ENCODE measurements at regions not wholly inside any gene's neighbourhood (a gene's known extent, or its start where the extent isn't known, plus 50 kb on each side); places are given as distances from the start of the nearest gene placed in this dataset.

DNA sequence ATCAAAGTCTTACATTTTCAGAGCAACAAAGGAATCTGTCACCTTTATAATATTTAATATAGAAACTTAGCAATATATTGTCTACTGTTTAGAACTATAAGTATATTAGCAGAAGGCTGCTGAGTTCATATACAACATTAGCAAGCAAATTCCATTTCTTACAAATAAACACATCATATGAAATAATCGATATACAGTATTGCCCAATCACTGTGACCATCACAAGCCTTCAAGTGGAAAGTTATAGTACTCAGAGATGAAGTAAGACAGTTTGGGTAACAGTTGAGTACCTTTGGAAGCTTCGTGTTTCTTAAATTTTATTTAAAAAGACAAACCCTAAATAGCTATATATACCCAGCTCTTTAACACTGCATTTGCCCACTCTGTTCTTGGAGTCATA lies 135.2 kb upstream of the IRX1 start:
- TF ChIP-seq POLR2A (IDR thresholded peaks at IDR 0.05) (no peak), POLR2AphosphoS5 (IDR thresholded peaks at IDR 0.05) (no peak)
- TF ChIP-seq, protein P1, sequence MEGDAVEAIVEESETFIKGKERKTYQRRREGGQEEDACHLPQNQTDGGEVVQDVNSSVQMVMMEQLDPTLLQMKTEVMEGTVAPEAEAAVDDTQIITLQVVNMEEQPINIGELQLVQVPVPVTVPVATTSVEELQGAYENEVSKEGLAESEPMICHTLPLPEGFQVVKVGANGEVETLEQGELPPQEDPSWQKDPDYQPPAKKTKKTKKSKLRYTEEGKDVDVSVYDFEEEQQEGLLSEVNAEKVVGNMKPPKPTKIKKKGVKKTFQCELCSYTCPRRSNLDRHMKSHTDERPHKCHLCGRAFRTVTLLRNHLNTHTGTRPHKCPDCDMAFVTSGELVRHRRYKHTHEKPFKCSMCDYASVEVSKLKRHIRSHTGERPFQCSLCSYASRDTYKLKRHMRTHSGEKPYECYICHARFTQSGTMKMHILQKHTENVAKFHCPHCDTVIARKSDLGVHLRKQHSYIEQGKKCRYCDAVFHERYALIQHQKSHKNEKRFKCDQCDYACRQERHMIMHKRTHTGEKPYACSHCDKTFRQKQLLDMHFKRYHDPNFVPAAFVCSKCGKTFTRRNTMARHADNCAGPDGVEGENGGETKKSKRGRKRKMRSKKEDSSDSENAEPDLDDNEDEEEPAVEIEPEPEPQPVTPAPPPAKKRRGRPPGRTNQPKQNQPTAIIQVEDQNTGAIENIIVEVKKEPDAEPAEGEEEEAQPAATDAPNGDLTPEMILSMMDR (IDR thresholded peaks at IDR 0.05): no peak

Data from breast epithelium (tissue), 3 donors.